ENCODE measurements at regions not wholly inside any gene's neighbourhood (a gene's known extent, or its start where the extent isn't known, plus 50 kb on each side); places are given as distances from the start of the nearest gene placed in this dataset.

- Histone ChIP-seq H3K27ac (ENCODE audit: low read depth, low read length, poor library complexity, severe bottlenecking) (no peak overlapping the region), H3K9me2 (ENCODE audit: insufficient read depth, low read length) (no peaks in the 10 kb centered on the region), H3K4me2 (ENCODE audit: low read length) (no peak overlapping the region), H3K4me1 (ENCODE audit: insufficient read depth, low read length, poor library complexity, severe bottlenecking) (no peaks in the 10 kb centered on the region), H2AFZ (ENCODE audit: low read length) (no peak overlapping the region), H3K9me3 (ENCODE audit: low read length) (no peaks in the 10 kb centered on the region), H4K20me1 (ENCODE audit: insufficient read depth, low read length) (no peaks in the 10 kb centered on the region), H3K4me3 (ENCODE audit: low read depth, low read length, poor library complexity, severe bottlenecking) (no peak overlapping the region), H3K36me3 (ENCODE audit: insufficient read depth, low read length) (no peaks in the 10 kb centered on the region), H3K79me2 (ENCODE audit: insufficient read depth, low read depth, low read length) (no peaks in the 10 kb centered on the region)
- ChIA-PET POLR2A (no interaction called here), CTCF (ENCODE audit: unreplicated experiment) (no interaction called here)
- DNase-seq (ENCODE audit: low spot score): no peak
- BruUV-seq (replicated peaks): no TSS peak
- intact Hi-C loops (cut with micrococcal nuclease; ENCODE audit: unreplicated experiment): no loop called here
- TF ChIP-seq EZH2phosphoT487 (IDR thresholded peaks at IDR 0.05; ENCODE audit: borderline replicate concordance, low read depth, low read length): no peak
- TF ChIP-seq, protein P1, sequence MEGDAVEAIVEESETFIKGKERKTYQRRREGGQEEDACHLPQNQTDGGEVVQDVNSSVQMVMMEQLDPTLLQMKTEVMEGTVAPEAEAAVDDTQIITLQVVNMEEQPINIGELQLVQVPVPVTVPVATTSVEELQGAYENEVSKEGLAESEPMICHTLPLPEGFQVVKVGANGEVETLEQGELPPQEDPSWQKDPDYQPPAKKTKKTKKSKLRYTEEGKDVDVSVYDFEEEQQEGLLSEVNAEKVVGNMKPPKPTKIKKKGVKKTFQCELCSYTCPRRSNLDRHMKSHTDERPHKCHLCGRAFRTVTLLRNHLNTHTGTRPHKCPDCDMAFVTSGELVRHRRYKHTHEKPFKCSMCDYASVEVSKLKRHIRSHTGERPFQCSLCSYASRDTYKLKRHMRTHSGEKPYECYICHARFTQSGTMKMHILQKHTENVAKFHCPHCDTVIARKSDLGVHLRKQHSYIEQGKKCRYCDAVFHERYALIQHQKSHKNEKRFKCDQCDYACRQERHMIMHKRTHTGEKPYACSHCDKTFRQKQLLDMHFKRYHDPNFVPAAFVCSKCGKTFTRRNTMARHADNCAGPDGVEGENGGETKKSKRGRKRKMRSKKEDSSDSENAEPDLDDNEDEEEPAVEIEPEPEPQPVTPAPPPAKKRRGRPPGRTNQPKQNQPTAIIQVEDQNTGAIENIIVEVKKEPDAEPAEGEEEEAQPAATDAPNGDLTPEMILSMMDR (conservative IDR thresholded peaks at IDR 0.05; ENCODE audit: low read length): no peak
Measured at GRCh38 chr16:50879873-50880695, 138.2 kb downstream of the CYLD start.

GRCh38 chr16:50878966-50879615 is 137.2 kb downstream of the CYLD start:
- BruUV-seq (replicated peaks): no TSS peak
- no peak for DNase-seq (ENCODE audit: low spot score)
- no peak overlapping the region for H3K4me3 ChIP-seq (ENCODE audit: low read depth, low read length, poor library complexity, severe bottlenecking)
- H3K4me2 ChIP-seq (ENCODE audit: low read length): no peak overlapping the region
- no peaks in the 10 kb centered on the region for H3K4me1 ChIP-seq (ENCODE audit: insufficient read depth, low read length, poor library complexity, severe bottlenecking)
- H3K9me3 ChIP-seq (ENCODE audit: low read length): no peaks in the 10 kb centered on the region
- CTCF ChIA-PET (ENCODE audit: unreplicated experiment): no interaction called here
- TF ChIP-seq, protein P1 (conservative IDR thresholded peaks at IDR 0.05; ENCODE audit: low read length): no peak
- no peak for TF ChIP-seq EZH2phosphoT487 (IDR thresholded peaks at IDR 0.05; ENCODE audit: borderline replicate concordance, low read depth, low read length)
- no peaks in the 10 kb centered on the region for H3K9me2 ChIP-seq (ENCODE audit: insufficient read depth, low read length)
- intact Hi-C loops (cut with micrococcal nuclease; ENCODE audit: unreplicated experiment): no loop called here
- no peak overlapping the region for H2AFZ ChIP-seq (ENCODE audit: low read length)
- H3K36me3 ChIP-seq (ENCODE audit: insufficient read depth, low read length): no peaks in the 10 kb centered on the region
- no peaks in the 10 kb centered on the region for H4K20me1 ChIP-seq (ENCODE audit: insufficient read depth, low read length)
- no peak overlapping the region for H3K27ac ChIP-seq (ENCODE audit: low read depth, low read length, poor library complexity, severe bottlenecking)
- POLR2A ChIA-PET: no interaction called here
- H3K79me2 ChIP-seq (ENCODE audit: insufficient read depth, low read depth, low read length): no peaks in the 10 kb centered on the region

GRCh38 chr16:50878536-50878935 is 136.7 kb downstream of the CYLD start:
- Histone ChIP-seq H3K79me2 (ENCODE audit: insufficient read depth, low read depth, low read length) (no peaks in the 10 kb centered on the region), H2AFZ (ENCODE audit: low read length) (no peak overlapping the region), H3K4me2 (ENCODE audit: low read length) (no peak overlapping the region), H4K20me1 (ENCODE audit: insufficient read depth, low read length) (no peaks in the 10 kb centered on the region), H3K27ac (ENCODE audit: low read depth, low read length, poor library complexity, severe bottlenecking) (no peak overlapping the region), H3K4me3 (ENCODE audit: low read depth, low read length, poor library complexity, severe bottlenecking) (no peak overlapping the region), H3K9me2 (ENCODE audit: insufficient read depth, low read length) (no peaks in the 10 kb centered on the region), H3K4me1 (ENCODE audit: insufficient read depth, low read length, poor library complexity, severe bottlenecking) (no peaks in the 10 kb centered on the region), H3K36me3 (ENCODE audit: insufficient read depth, low read length) (no peaks in the 10 kb centered on the region), H3K9me3 (ENCODE audit: low read length) (no peaks in the 10 kb centered on the region)
- POLR2A ChIA-PET: interaction anchor here (0.5 kb wide), 1 partner anchor 510 kb away, joined by 3 read pairs; no protein-coding TSS in a partner anchor
- intact Hi-C loops (cut with micrococcal nuclease; ENCODE audit: unreplicated experiment): no loop called here
- BruUV-seq (replicated peaks): no TSS peak
- TF ChIP-seq, protein P1 (conservative IDR thresholded peaks at IDR 0.05; ENCODE audit: low read length): no peak
- no peak for TF ChIP-seq EZH2phosphoT487 (IDR thresholded peaks at IDR 0.05; ENCODE audit: borderline replicate concordance, low read depth, low read length)
- DNase-seq (ENCODE audit: low spot score): no peak
- CTCF ChIA-PET (ENCODE audit: unreplicated experiment): no interaction called here
